PC-3 (cell line): ENCODE measurements at regions not wholly inside any gene's neighbourhood (a gene's known extent, or its start where the extent isn't known, plus 50 kb on each side); places are given as distances from the start of the nearest gene placed in this dataset.

Source experiments
- EZH2 ChIP-seq: fragments of 300-600 bp; sonication (generic); IDR thresholded peaks from one replicate; pipeline ENCODE4 v1.6.1; 2017; ENCODE audit warnings: antibody characterized with exemption, mild to moderate bottlenecking, low read length; ENCODE audit not compliant: unreplicated experiment
- EZH2phosphoT487 ChIP-seq: fragments of 300-600 bp; sonication (generic); IDR thresholded peaks from 2 replicates; pipeline ENCODE4 v1.6.1; 2018; ENCODE audit warnings: mild to moderate bottlenecking, antibody characterized with exemption, low read length, borderline replicate concordance
- TF ChIP-seq, protein P1 (sequence below): fragments of 300-600 bp; sonication (generic); conservative IDR thresholded peaks from 2 replicates; pipeline ENCODE4 v1.5.1; 2017; ENCODE audit warnings: antibody characterized with exemption, low read depth, mild to moderate bottlenecking, low read length

- TF ChIP-seq, protein P1, sequence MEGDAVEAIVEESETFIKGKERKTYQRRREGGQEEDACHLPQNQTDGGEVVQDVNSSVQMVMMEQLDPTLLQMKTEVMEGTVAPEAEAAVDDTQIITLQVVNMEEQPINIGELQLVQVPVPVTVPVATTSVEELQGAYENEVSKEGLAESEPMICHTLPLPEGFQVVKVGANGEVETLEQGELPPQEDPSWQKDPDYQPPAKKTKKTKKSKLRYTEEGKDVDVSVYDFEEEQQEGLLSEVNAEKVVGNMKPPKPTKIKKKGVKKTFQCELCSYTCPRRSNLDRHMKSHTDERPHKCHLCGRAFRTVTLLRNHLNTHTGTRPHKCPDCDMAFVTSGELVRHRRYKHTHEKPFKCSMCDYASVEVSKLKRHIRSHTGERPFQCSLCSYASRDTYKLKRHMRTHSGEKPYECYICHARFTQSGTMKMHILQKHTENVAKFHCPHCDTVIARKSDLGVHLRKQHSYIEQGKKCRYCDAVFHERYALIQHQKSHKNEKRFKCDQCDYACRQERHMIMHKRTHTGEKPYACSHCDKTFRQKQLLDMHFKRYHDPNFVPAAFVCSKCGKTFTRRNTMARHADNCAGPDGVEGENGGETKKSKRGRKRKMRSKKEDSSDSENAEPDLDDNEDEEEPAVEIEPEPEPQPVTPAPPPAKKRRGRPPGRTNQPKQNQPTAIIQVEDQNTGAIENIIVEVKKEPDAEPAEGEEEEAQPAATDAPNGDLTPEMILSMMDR: no peak
- TF ChIP-seq EZH2phosphoT487 (no peak), EZH2 (no peak)
Observed at GRCh38 chr3:3545360-3545759, 253.9 kb upstream of the LRRN1 start.
